Cardiac fibroblast (primary cell): ENCODE measurements at regions not wholly inside any gene's neighbourhood (a gene's known extent, or its start where the extent isn't known, plus 50 kb on each side); places are given as distances from the start of the nearest gene placed in this dataset.

Source experiments
- DNase-seq, 2 donors: peaks; one replicate each; pipeline versions ENCODE4 v3.0.0 to v3.0.0-alpha.2; 2010; ENCODE audit warnings: low read depth in 2 of 2
- H3K4me3 ChIP-seq, 2 donors: replicated peaks in 1 of 2; 1 replicate in 1 of 2; 2 replicates in 1 of 2; pipeline ENCODE4 v1.5.1; 2011; ENCODE audit warnings: low read depth in 2 of 2, low read length in 2 of 2, mild to moderate bottlenecking in 2 of 2, moderate library complexity in 1 of 2
- CTCF ChIP-seq: IDR thresholded peaks from one replicate; pipeline ENCODE4 v1.5.1; 2011; ENCODE audit warnings: low read depth, mild to moderate bottlenecking, low read length, inconsistent platforms

- TF ChIP-seq CTCF, result no peak
- no peak overlapping the region for H3K4me3 ChIP-seq
- no peak for DNase-seq
Observed at GRCh38 chr10:84846658-84847316, 518.4 kb downstream of the CCSER2 start.

GRCh38 chr10:84848967-84849366, 520.6 kb downstream of the CCSER2 start:
- no peak for DNase-seq
- no peak overlapping the region for H3K4me3 ChIP-seq
- no peak for TF ChIP-seq CTCF

- DNase-seq, result no peak
- H3K4me3 ChIP-seq, result no peak overlapping the region
- TF ChIP-seq CTCF, result no peak
Observed at GRCh38 chr10:84850826-84851225, 522.4 kb downstream of the CCSER2 start.

GRCh38 chr10:84854439-84854838, 526.0 kb downstream of the CCSER2 start:
- DNase-seq, result no peak
- no peak overlapping the region for H3K4me3 ChIP-seq
- TF ChIP-seq CTCF, result no peak

- no peak for TF ChIP-seq CTCF
- DNase-seq, result no peak
- H3K4me3 ChIP-seq, result no peak overlapping the region
Observed at GRCh38 chr10:84860855-84861254, 532.5 kb downstream of the CCSER2 start.

GRCh38 chr10:84862551-84862950, 534.2 kb downstream of the CCSER2 start:
- TF ChIP-seq CTCF, result no peak
- DNase-seq, result no peak
- no peak overlapping the region for H3K4me3 ChIP-seq

GRCh38 chr10:84863675-84864074, 535.3 kb downstream of the CCSER2 start:
- no peak for DNase-seq

More at GRCh38 chr10:84863675-84864074, 535.3 kb downstream of the CCSER2 start:
- TF ChIP-seq CTCF, result no peak
- no peak overlapping the region for H3K4me3 ChIP-seq
